Spleen (tissue), 11 donors: ENCODE measurements at regions not wholly inside any gene's neighbourhood (a gene's known extent, or its start where the extent isn't known, plus 50 kb on each side); places are given as distances from the start of the nearest gene placed in this dataset.

ENCODE experiments used
- DNase-seq: peaks from one replicate; pipeline ENCODE4 v3.0.0-alpha.2; 2020
- H3K27ac ChIP-seq, 8 donors: fragments of 200-600 bp; sonication (generic) in 7 of 8; 1 replicate in 4 of 8; 2 replicates in 4 of 8; pipeline versions ENCODE4 v1.5.0 to v1.8.0; 2016 to 2021; ENCODE audit warnings: inconsistent platforms in 4 of 8, mild to moderate bottlenecking in 4 of 8, moderate library complexity in 1 of 8
- H3K27me3 ChIP-seq, 7 donors: fragments of 200-600 bp; sonication (generic) in 6 of 7; replicated peaks in 1 of 7; 1 replicate in 4 of 7; 2 replicates in 3 of 7; pipeline versions ENCODE4 v1.5.0 to v1.8.0; 2016 to 2021; ENCODE audit warnings: inconsistent platforms in 3 of 7, mild to moderate bottlenecking in 1 of 7
- H3K36me3 ChIP-seq, 6 donors: fragments of 200-600 bp; sonication (generic) in 5 of 6; 1 replicate in 4 of 6; 2 replicates in 2 of 6; pipeline versions ENCODE4 v1.5.0 to v1.8.0; 2016 to 2021; ENCODE audit warnings: inconsistent platforms in 2 of 6
- H3K4me1 ChIP-seq, 6 donors: fragments of 200-600 bp; sonication (generic) in 5 of 6; 1 replicate in 3 of 6; 2 replicates in 3 of 6; pipeline versions ENCODE4 v1.5.0 to v1.8.0; 2016 to 2021; ENCODE audit warnings: inconsistent platforms in 3 of 6
- H3K4me3 ChIP-seq, 8 donors: fragments of 200-600 bp; sonication (generic) in 7 of 8; 1 replicate in 4 of 8; 2 replicates in 4 of 8; pipeline versions ENCODE4 v1.5.0 to v1.8.0; 2016 to 2021; ENCODE audit warnings: inconsistent platforms in 4 of 8, mild to moderate bottlenecking in 4 of 8, moderate library complexity in 2 of 8
- H3K9me3 ChIP-seq, 8 donors: fragments of 200-600 bp; sonication (generic) in 7 of 8; 1 replicate in 4 of 8; 2 replicates in 4 of 8; pipeline versions ENCODE4 v1.5.0 to v1.8.0; 2016 to 2021; ENCODE audit warnings: inconsistent platforms in 4 of 8
- POLR2A ChIP-seq, 3 donors: fragments of 450-650 bp; IDR thresholded peaks; one replicate each; pipeline ENCODE4 v1.5.1; 2017; ENCODE audit warnings: antibody characterized with exemption in 3 of 3, mild to moderate bottlenecking in 1 of 3
- POLR2AphosphoS5 ChIP-seq, 3 donors: sonication (generic); formaldehyde crosslinking; IDR thresholded peaks; one replicate each; pipeline ENCODE4 v1.5.1; 2017; ENCODE audit warnings: antibody characterized with exemption in 3 of 3
- WGBS, 5 donors: extraction: QIAGEN DNeasy Blood & Tissue Kit in 3 of 5; methylation state at CpG; one replicate each; pipeline versions ENCODE4 v1.1.5 to v1.1.7; 2013 to 2018; 5-methylcytosine and 5-hydroxymethylcytosine counted together
- intact Hi-C: fragments of 100-400 bp; cut with DNase I; formaldehyde crosslinking; loops from one replicate; pipeline ENCODE4 v1.15.0; 2023; ENCODE audit warnings: low total_unique reads
- TF ChIP-seq, protein P1 (sequence below), 11 experiments: fragments of 200-600 bp in 7 of 11; fragments of 450-650 bp in 4 of 11; sonication (generic) in 4 of 11; IDR thresholded peaks in 8 of 11; conservative IDR thresholded peaks in 3 of 11; 1 replicate in 7 of 11; 2 replicates in 4 of 11; pipeline versions ENCODE4 v1.4.0 to v1.8.0; 2016 to 2021; ENCODE audit warnings: antibody characterized with exemption in 11 of 11, inconsistent platforms in 4 of 11, mild to moderate bottlenecking in 1 of 11
- donor health status: healthy with polysubstance abuse.
- donor health status: DM: no; HTN: no; CAD: no; lungs with moderate emphysema.
- donor health status: DM: no; HTN: no; CAD: no.
- donor health status: Bipolar disorder and iron deficiency.
- donor health status: healthy.
- donor health status: DM: no; HTN: no; CAD: no.
- donor health status: DM: yes; HTN: yes; CAD: no.

DNA sequence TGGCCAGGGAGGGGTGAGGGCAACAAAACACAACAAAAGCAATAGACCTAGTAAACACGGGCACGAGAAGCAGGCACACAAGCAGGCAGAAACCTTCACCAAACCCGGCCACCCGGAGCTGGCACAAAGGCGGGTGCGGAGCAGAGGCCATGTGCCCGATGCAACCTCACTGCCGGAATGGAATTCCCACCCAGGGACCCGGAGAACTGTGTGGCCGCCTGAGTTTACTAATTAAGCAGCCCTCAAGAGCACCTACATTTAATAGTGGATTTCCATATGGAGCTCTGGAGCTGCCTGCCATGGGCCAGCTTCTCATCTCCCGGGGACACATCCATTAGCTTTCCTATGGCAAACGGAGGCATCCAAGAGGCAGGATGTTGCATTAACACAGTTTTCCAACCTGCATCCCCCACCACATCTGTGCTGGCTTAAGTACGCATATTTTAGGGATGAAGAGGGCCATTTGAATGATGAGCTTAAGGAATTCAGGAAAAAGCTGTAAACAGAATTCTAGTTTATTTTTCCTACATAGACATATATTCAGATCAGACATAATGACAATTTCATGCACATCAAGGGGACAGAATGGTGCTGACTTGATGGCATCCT, 104.5 kb upstream of the SMIM21 start:
- no peak for TF ChIP-seq POLR2AphosphoS5 (IDR thresholded peaks at IDR 0.05)
- TF ChIP-seq, protein P1, sequence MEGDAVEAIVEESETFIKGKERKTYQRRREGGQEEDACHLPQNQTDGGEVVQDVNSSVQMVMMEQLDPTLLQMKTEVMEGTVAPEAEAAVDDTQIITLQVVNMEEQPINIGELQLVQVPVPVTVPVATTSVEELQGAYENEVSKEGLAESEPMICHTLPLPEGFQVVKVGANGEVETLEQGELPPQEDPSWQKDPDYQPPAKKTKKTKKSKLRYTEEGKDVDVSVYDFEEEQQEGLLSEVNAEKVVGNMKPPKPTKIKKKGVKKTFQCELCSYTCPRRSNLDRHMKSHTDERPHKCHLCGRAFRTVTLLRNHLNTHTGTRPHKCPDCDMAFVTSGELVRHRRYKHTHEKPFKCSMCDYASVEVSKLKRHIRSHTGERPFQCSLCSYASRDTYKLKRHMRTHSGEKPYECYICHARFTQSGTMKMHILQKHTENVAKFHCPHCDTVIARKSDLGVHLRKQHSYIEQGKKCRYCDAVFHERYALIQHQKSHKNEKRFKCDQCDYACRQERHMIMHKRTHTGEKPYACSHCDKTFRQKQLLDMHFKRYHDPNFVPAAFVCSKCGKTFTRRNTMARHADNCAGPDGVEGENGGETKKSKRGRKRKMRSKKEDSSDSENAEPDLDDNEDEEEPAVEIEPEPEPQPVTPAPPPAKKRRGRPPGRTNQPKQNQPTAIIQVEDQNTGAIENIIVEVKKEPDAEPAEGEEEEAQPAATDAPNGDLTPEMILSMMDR (IDR thresholded peaks at IDR 0.05 in 8 of 11, conservative IDR thresholded peaks at IDR 0.05 in 3 of 11): no peak
- TF ChIP-seq POLR2A (IDR thresholded peaks at IDR 0.05): no peak
- H3K9me3 ChIP-seq: no peaks in the 10 kb centered on the region
- intact Hi-C loops: no loop called here
- H3K27ac ChIP-seq: no peak overlapping the region
- 85 to 92% (median 91%) methylated on average over 13 of the region's 13 CpGs for WGBS, 5 donors
- H3K4me1 ChIP-seq: no peaks in the 10 kb centered on the region
- DNase-seq: no peak
- no peak overlapping the region for H3K4me3 ChIP-seq
- H3K36me3 ChIP-seq: no peaks in the 10 kb centered on the region
- H3K27me3 ChIP-seq: no peaks in the 10 kb centered on the region

DNA sequence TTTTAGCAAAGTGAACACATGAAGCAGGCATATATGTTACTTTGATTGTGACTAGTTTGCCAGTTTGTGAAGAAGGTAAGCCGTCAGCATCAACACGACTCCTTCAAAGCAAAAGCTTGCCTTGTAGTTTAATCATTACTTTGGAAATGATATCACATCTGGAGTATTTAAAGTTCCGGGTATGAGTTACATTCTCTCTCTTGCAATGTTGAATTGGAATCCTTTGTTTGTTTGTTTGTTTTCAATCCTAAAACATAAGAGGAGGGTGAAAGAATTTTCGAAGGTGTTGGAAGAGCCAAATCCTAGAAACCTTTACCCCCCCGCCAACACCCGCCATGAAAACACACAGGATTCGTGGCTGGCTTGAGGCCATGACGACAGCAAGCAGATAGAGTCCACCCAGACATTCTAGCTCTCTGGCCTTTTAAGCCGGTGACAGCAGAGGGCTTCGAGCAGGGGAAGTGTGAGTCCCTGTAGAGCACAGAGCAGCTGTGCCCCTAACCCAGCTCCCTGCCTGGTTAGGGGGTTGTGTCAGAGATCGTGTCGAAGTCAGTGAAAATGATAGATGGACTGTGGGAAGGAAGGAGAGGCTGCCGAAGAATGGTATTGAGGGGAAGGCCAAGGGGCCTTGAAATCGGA, 103.8 kb upstream of the SMIM21 start:
- no peaks in the 10 kb centered on the region for H3K27me3 ChIP-seq
- TF ChIP-seq POLR2A (IDR thresholded peaks at IDR 0.05): no peak
- TF ChIP-seq POLR2AphosphoS5 (IDR thresholded peaks at IDR 0.05): no peak
- TF ChIP-seq, protein P1 (IDR thresholded peaks at IDR 0.05 in 8 of 11, conservative IDR thresholded peaks at IDR 0.05 in 3 of 11): no peak
- H3K27ac ChIP-seq: no peak overlapping the region
- H3K36me3 ChIP-seq: no peaks in the 10 kb centered on the region
- intact Hi-C loops: no loop called here
- no peak for DNase-seq
- no peak overlapping the region for H3K4me3 ChIP-seq
- H3K9me3 ChIP-seq: no peaks in the 10 kb centered on the region
- 68 to 77% (median 70%) methylated on average over 14 of the region's 14 CpGs for WGBS, 5 donors
- no peaks in the 10 kb centered on the region for H3K4me1 ChIP-seq

DNA sequence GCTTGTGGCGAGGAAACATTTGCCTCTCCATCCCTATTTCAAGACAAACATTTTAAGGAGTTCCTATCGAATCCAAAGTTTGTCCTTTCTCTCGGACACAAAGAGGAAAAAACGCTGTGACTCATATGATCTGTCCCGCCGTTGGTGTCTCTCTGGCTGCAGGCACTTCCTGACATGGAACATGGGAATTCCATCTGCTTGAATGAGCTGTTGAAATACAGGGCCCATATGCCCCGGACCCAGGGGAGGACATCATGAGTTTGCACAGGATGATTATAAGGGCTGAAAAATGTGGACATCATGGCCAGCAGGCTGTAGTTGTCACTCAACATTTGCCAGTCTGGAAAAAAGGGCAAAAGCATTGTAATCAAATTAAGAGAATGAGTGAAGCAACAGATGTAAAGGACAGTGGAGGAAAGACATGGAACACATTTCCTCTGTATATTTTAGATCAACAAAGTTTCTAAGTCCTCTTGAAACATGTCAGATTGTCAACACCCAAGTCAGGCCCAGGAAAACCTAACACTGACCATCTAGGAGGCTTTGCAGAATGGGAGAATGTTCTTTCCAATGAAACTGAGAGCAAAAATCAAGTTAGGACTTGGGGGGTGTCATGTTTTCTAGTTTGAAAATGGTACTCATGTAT, 103.2 kb upstream of the SMIM21 start:
- Histone ChIP-seq H3K27ac (no peak overlapping the region), H3K27me3 (no peaks in the 10 kb centered on the region), H3K4me3 (no peak overlapping the region), H3K36me3 (no peaks in the 10 kb centered on the region), H3K9me3 (no peaks in the 10 kb centered on the region), H3K4me1 (no peaks in the 10 kb centered on the region)
- WGBS, 5 donors: 79 to 84% (median 82%) methylated on average over 7 of the region's 7 CpGs
- DNase-seq: no peak
- intact Hi-C loops: no loop called here
- TF ChIP-seq POLR2AphosphoS5 (IDR thresholded peaks at IDR 0.05): no peak
- no peak for TF ChIP-seq POLR2A (IDR thresholded peaks at IDR 0.05)
- TF ChIP-seq, protein P1 (IDR thresholded peaks at IDR 0.05 in 8 of 11, conservative IDR thresholded peaks at IDR 0.05 in 3 of 11): no peak

DNA sequence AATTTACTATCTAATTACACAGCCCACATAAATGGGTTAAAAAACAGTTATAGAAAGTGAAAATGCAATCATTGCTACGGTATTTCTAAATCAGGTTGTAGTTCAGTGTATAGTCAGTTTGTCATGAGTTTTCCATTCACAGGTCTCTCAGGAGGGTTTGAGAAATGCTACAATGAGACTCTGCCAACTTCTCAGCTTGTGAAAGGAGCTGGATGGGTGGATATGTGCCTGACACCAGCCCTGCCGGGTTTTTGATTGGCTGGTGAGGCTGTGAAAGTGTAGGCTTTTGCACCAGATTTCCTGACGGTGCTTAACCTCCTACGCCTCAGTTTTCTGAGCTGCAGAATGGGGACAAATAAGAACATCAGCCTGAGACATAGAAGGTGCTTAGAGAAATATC, 102.6 kb upstream of the SMIM21 start:
- no peaks in the 10 kb centered on the region for H3K9me3 ChIP-seq

More for the DNA sequence above, 102.6 kb upstream of the SMIM21 start:
- intact Hi-C loops: no loop called here
- TF ChIP-seq POLR2AphosphoS5 (IDR thresholded peaks at IDR 0.05) (no peak), POLR2A (IDR thresholded peaks at IDR 0.05) (no peak)
- TF ChIP-seq, protein P1 (IDR thresholded peaks at IDR 0.05 in 8 of 11, conservative IDR thresholded peaks at IDR 0.05 in 3 of 11): no peak
- Histone ChIP-seq H3K27me3 (no peaks in the 10 kb centered on the region), H3K36me3 (no peaks in the 10 kb centered on the region), H3K27ac (no peak overlapping the region), H3K4me3 (no peak overlapping the region), H3K4me1 (no peaks in the 10 kb centered on the region)
- WGBS, 5 donors: 61 to 67% (median 63%) methylated on average over 4 of the region's 4 CpGs
- no peak for DNase-seq
